Activated CD4-positive, alpha-beta T cell treated with anti-CD3 and anti-CD28 coated beads for 36 hours (primary cell): ENCODE measurements at regions not wholly inside any gene's neighbourhood (a gene's known extent, or its start where the extent isn't known, plus 50 kb on each side); places are given as distances from the start of the nearest gene placed in this dataset.
"Not testable (repeated sequence)": the region's sequence is repeated elsewhere in the genome, so short reads cannot be mapped to it uniquely, and the experiment has no call there.

Experiments used
- ATAC-seq: fragments of 200-7000 bp; cut with Tn5 transposase; one replicate; pipeline ENCODE4 v1.10.0; 2021; ENCODE audit warnings: mild to moderate bottlenecking, moderate library complexity
- CTCF ChIA-PET: fragments of 350-600 bp; sonication (Branson Sonifier 250); formaldehyde crosslinking; loops from one replicate; lab custom pipeline; 2021; ENCODE audit warnings: antibody characterized with exemption; lab: Charles Lee
- POLR2A ChIA-PET: fragments of 350-600 bp; sonication (Branson Sonifier 250); formaldehyde crosslinking; loops from one replicate; lab custom pipeline; 2021; ENCODE audit warnings: antibody characterized with exemption, inconsistent platforms; lab: Charles Lee
- DNase-seq: peaks from one replicate; pipeline ENCODE4 v3.0.0-alpha.2; 2020
- H3K27ac Mint-ChIP-seq: one replicate; pipeline ENCODE4 v1.8.0; 2021; ENCODE audit warnings: mixed read lengths
- H3K27me3 Mint-ChIP-seq: one replicate; pipeline ENCODE4 v1.8.0; 2021; ENCODE audit warnings: mixed read lengths
- H3K36me3 Mint-ChIP-seq: one replicate; pipeline ENCODE4 v1.8.0; 2021; ENCODE audit warnings: low read depth, mixed read lengths
- H3K4me1 Mint-ChIP-seq: one replicate; pipeline ENCODE4 v1.8.0; 2021; ENCODE audit warnings: mixed read lengths
- H3K4me3 Mint-ChIP-seq: one replicate; pipeline ENCODE4 v1.8.0; 2021; ENCODE audit warnings: mild to moderate bottlenecking, moderate library complexity, mixed read lengths
- H3K9me3 Mint-ChIP-seq: one replicate; pipeline ENCODE4 v1.8.0; 2021; ENCODE audit warnings: low read depth, mixed read lengths
- intact Hi-C, 2 experiments: fragments of 100-400 bp; cut with DNase I in 1 of 2; cut with micrococcal nuclease in 1 of 2; formaldehyde crosslinking; loops; one replicate each; pipeline versions ENCODE4 v1.14.2 to v1.15.1; 2022 to 2024; cut with DNase I, micrococcal nuclease

GRCh38 chrX:83416273-83416672, 91.8 kb upstream of the POU3F4 start:
- CTCF ChIA-PET: no interaction called here
- Mint-ChIP-seq H3K4me3 (no peak overlapping the region), H3K4me1 (no peaks in the 10 kb centered on the region), H3K36me3 (no peaks in the 10 kb centered on the region), H3K27ac (no peak overlapping the region), H3K27me3 (no peaks in the 10 kb centered on the region), H3K9me3 (no peaks in the 10 kb centered on the region)
- ATAC-seq (no peak), DNase-seq (no peak)
- POLR2A ChIA-PET: no interaction called here
- intact Hi-C loops: no loop called here

DNA sequence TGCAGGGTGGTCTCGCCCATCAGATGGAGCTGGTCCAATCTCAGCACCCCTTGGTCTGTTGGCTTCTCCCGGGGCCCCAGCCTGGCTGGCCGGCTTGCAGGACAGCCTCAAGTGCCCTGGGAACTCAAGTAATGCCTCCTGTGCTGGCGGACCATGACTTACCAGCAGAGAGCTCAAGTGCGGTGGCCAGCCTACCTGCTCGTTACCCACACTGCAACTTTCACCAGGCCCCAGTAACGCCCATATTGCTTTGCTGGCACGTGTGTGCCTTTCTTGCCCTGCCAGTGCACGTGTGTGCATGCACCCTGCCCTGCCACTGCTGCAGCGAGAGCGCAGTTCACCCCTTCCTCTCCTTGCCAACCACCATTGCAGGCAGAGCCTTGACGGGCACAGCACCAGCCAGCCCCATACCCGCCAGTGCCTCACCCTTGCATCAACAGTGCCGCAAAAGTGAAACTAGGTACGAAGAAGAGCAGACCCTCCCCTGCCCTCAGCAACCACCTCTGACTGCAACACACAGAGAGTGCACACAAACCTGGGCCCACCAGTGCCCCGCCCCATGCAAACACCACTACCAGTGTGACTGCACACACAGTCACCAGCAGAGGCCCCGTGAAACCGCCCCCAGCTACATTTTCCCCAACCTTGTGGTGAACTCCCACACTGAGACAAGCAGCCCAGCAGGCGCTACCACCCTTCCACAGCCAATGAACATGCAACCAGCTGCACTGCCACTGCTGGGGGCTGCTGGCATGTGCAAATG, 88.9 kb upstream of the POU3F4 start:
- intact Hi-C loops: no loop called here
- no peaks in the 10 kb centered on the region for H3K27me3 Mint-ChIP-seq
- H3K4me1 Mint-ChIP-seq: no peaks in the 10 kb centered on the region

DNA sequence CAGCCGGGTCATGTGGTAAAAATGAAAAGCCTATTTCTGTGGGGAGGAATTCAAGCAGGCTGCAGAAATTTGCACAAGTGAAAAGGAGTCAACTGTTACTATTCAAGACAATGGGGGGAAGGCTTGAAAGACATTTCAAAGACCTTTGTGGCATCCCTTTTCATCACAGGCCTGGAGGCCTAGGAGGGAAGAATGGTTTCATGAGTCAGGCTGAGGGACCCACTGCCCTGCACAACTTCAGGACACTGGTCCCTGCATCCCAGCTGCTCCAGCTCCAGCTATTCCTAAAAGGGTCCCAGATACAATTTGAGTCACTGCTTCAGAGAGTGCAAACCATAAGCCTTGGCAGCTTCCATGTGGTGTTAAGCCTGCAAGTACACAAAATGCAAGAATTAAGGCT, 85.3 kb upstream of the POU3F4 start:
- ATAC-seq (no peak), DNase-seq (no peak)
- intact Hi-C loops: no loop called here
- H3K9me3 Mint-ChIP-seq: peaks cover 10% of the 10 kb centered on the region
- H3K4me3 Mint-ChIP-seq: no peak overlapping the region
- no peaks in the 10 kb centered on the region for H3K27me3 Mint-ChIP-seq
- ChIA-PET POLR2A (no interaction called here), CTCF (no interaction called here)
- H3K27ac Mint-ChIP-seq: no peak overlapping the region
- H3K36me3 Mint-ChIP-seq: no peaks in the 10 kb centered on the region
- no peaks in the 10 kb centered on the region for H3K4me1 Mint-ChIP-seq

More for the DNA sequence above, 88.9 kb upstream of the POU3F4 start:
- Mint-ChIP-seq H3K4me3 (no peak overlapping the region), H3K27ac (no peak overlapping the region), H3K36me3 (no peaks in the 10 kb centered on the region), H3K9me3 (peaks cover 8% of the 10 kb centered on the region)
- ATAC-seq (no peak), DNase-seq (no peak)
- ChIA-PET POLR2A (no interaction called here), CTCF (interaction anchor here (0.7 kb wide), 1 partner anchor 177 kb away, joined by 3 read pairs; no protein-coding TSS in a partner anchor)

GRCh38 chrX:83442552-83442951, 65.5 kb upstream of the POU3F4 start:
- H3K27me3 Mint-ChIP-seq, CTCF ChIA-PET, H3K4me1 Mint-ChIP-seq, H3K9me3 Mint-ChIP-seq, H3K4me3 Mint-ChIP-seq, H3K27ac Mint-ChIP-seq, intact Hi-C loops, ATAC-seq, DNase-seq, POLR2A ChIA-PET, H3K36me3 Mint-ChIP-seq: not testable (repeated sequence)

DNA sequence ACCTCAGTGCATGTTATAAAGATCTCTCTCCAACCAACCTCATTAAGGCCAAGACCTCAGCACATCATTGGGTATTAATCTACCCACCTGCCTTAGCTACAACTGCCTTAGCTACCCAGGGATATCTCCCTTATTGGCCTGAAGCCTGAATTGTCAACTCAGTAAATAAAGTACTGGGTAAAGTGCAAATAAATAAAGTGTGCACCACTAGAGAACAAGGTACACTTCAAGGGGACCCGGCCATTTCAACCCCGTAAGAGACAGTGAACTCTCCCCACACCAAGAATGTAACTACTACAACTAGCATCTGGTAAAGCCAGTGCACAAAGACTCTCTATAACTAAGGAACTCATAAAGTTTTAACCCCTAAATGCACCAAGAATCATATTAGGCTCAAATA, 61.7 kb upstream of the POU3F4 start:
- intact Hi-C loops: no loop called here
- no peaks in the 10 kb centered on the region for H3K36me3 Mint-ChIP-seq
- no peak for DNase-seq
- H3K27me3 Mint-ChIP-seq: no peaks in the 10 kb centered on the region
- no peak overlapping the region for H3K27ac Mint-ChIP-seq
- ChIA-PET CTCF (no interaction called here), POLR2A (no interaction called here)
- no peaks in the 10 kb centered on the region for H3K9me3 Mint-ChIP-seq
- no peaks in the 10 kb centered on the region for H3K4me1 Mint-ChIP-seq
- no peak for ATAC-seq
- H3K4me3 Mint-ChIP-seq: no peak overlapping the region
